CD4-positive, alpha-beta memory T cell (primary cell): ENCODE measurements at regions not wholly inside any gene's neighbourhood (a gene's known extent, or its start where the extent isn't known, plus 50 kb on each side); places are given as distances from the start of the nearest gene placed in this dataset.

Experiments
- CTCF ChIA-PET: fragments of 350-600 bp; sonication (Branson Sonifier 250); formaldehyde crosslinking; loops from one replicate; lab custom pipeline; 2021; ENCODE audit warnings: inconsistent platforms; ENCODE audit not compliant: partially characterized antibody; lab: Charles Lee
- POLR2A ChIA-PET: fragments of 350-600 bp; sonication (Branson Sonifier 250); formaldehyde crosslinking; loops from one replicate; lab custom pipeline; 2021; ENCODE audit not compliant: partially characterized antibody; lab: Charles Lee
- DNase-seq, 5 donors: peaks; one replicate each; pipeline versions ENCODE4 v3.0.0 to v3.0.0-alpha.2; 2020 to 2022; ENCODE audit warnings: mixed read lengths in 1 of 5
- H3K27ac ChIP-seq: one replicate; pipeline ENCODE4 v1.7.0; 2013; ENCODE audit warnings: low read depth, low read length
- H3K27me3 ChIP-seq: 2 replicates; pipeline ENCODE4 v1.7.0; 2013; ENCODE audit warnings: mild to moderate bottlenecking, low read length, moderate library complexity; ENCODE audit not compliant: insufficient read depth
- H3K36me3 ChIP-seq: 2 replicates; pipeline ENCODE4 v1.7.0; 2013; ENCODE audit warnings: mild to moderate bottlenecking, low read length, moderate library complexity; ENCODE audit not compliant: insufficient read depth
- H3K4me1 ChIP-seq: 2 replicates; pipeline ENCODE4 v1.7.0; 2013; ENCODE audit warnings: mild to moderate bottlenecking, low read length, moderate library complexity; ENCODE audit not compliant: insufficient read depth
- H3K4me3 ChIP-seq, 2 donors: one replicate each; pipeline ENCODE4 v1.7.0; 2013; ENCODE audit warnings: low read length in 2 of 2, mild to moderate bottlenecking in 1 of 2
- H3K9me3 ChIP-seq, 2 donors: one replicate each; pipeline ENCODE4 v1.7.0; 2013; ENCODE audit warnings: low read length in 2 of 2, control low read depth in 1 of 2; ENCODE audit not compliant: control insufficient read depth in 1 of 2
- H3K27ac Mint-ChIP-seq, 7 donors: one replicate each; pipeline ENCODE4 v1.8.0; 2020 to 2021; ENCODE audit warnings: mixed read lengths in 7 of 7, mild to moderate bottlenecking in 6 of 7, inconsistent platforms in 3 of 7, moderate library complexity in 3 of 7
- H3K27me3 Mint-ChIP-seq, 2 donors: one replicate each; pipeline ENCODE4 v1.8.0; 2020 to 2021; ENCODE audit warnings: mixed read lengths in 2 of 2
- H3K36me3 Mint-ChIP-seq, 2 donors: one replicate each; pipeline ENCODE4 v1.8.0; 2020 to 2021; ENCODE audit warnings: mixed read lengths in 2 of 2, inconsistent platforms in 1 of 2, mild to moderate bottlenecking in 1 of 2
- H3K4me1 Mint-ChIP-seq, 4 donors: one replicate each; pipeline ENCODE4 v1.8.0; 2020 to 2021; ENCODE audit warnings: mixed read lengths in 4 of 4, mild to moderate bottlenecking in 1 of 4
- H3K4me3 Mint-ChIP-seq, 8 donors: one replicate each; pipeline ENCODE4 v1.8.0; 2020 to 2021; ENCODE audit warnings: mixed read lengths in 8 of 8, mild to moderate bottlenecking in 7 of 8, moderate library complexity in 6 of 8, inconsistent platforms in 3 of 8
- H3K9me3 Mint-ChIP-seq, 8 donors: one replicate each; pipeline ENCODE4 v1.8.0; 2020 to 2021; ENCODE audit warnings: mixed read lengths in 8 of 8, mild to moderate bottlenecking in 5 of 8, inconsistent platforms in 3 of 8, moderate library complexity in 1 of 8
- intact Hi-C: fragments of 100-400 bp; cut with micrococcal nuclease; formaldehyde crosslinking; loops from one replicate; pipeline ENCODE4 v1.15.1; 2023

- H3K4me3 Mint-ChIP-seq: no peak overlapping the region
- H3K4me1 Mint-ChIP-seq: peaks cover 10 to 17% (median 13%) of the 10 kb centered on the region in 4 donors
- no peak overlapping the region for H3K4me3 ChIP-seq
- no peaks in the 10 kb centered on the region for H3K9me3 ChIP-seq
- H3K27me3 Mint-ChIP-seq: peaks cover 7 to 10% of the 10 kb centered on the region in 2 donors
- DNase-seq: no peak
- intact Hi-C loops: no loop called here
- no peaks in the 10 kb centered on the region for H3K27me3 ChIP-seq
- H3K9me3 Mint-ChIP-seq: peaks cover 0 to 3% (median 0%) of the 10 kb centered on the region in 8 donors
- no peaks in the 10 kb centered on the region for H3K36me3 ChIP-seq
- CTCF ChIA-PET: no interaction called here
- no peak overlapping the region for H3K27ac ChIP-seq
- POLR2A ChIA-PET: no interaction called here
- peaks cover 0 to 6% of the 10 kb centered on the region in 2 donors for H3K36me3 Mint-ChIP-seq
- peaks cover 8% of the 10 kb centered on the region for H3K4me1 ChIP-seq
- no peak overlapping the region for H3K27ac Mint-ChIP-seq
Measured at GRCh38 chr4:128549636-128550035, 259.9 kb upstream of the JADE1 start.

DNA sequence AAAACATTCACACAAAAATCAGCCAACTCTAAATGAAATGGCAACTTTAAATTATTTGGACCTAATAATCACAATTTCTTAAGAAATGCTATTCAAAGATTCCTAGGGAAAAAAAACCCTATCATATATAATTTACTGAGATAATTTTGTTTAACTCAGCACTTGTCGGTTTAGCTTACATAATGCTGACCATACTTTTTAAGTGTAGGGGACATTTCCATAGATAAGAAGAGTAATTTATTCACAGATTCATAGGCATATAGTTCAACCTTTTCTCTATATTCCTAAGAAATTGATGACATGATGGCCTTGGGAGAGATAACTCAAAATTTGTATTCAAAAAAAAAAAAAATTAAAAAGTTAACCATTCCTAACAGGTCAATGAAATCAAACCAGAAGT lies 260.8 kb upstream of the PGRMC2 start:
- peaks cover 0 to 5% of the 10 kb centered on the region in 2 donors for H3K36me3 Mint-ChIP-seq
- H3K27me3 Mint-ChIP-seq: peaks cover 7 to 10% of the 10 kb centered on the region in 2 donors
- peaks cover 0 to 3% (median 0%) of the 10 kb centered on the region in 8 donors for H3K9me3 Mint-ChIP-seq
- no peak overlapping the region for H3K4me3 Mint-ChIP-seq
- Histone ChIP-seq H3K4me1 (no peaks in the 10 kb centered on the region), H3K4me3 (no peak overlapping the region), H3K36me3 (no peaks in the 10 kb centered on the region), H3K27ac (no peak overlapping the region), H3K9me3 (no peaks in the 10 kb centered on the region), H3K27me3 (no peaks in the 10 kb centered on the region)
- intact Hi-C loops: no loop called here
- DNase-seq: no peak
- peaks cover 6 to 8% (median 7%) of the 10 kb centered on the region in 4 donors for H3K4me1 Mint-ChIP-seq
- CTCF ChIA-PET: interaction anchor here (0.8 kb wide), 1 partner anchor 10 kb away, joined by 3 read pairs; no protein-coding TSS in a partner anchor
- POLR2A ChIA-PET: no interaction called here
- no peak overlapping the region for H3K27ac Mint-ChIP-seq

DNA sequence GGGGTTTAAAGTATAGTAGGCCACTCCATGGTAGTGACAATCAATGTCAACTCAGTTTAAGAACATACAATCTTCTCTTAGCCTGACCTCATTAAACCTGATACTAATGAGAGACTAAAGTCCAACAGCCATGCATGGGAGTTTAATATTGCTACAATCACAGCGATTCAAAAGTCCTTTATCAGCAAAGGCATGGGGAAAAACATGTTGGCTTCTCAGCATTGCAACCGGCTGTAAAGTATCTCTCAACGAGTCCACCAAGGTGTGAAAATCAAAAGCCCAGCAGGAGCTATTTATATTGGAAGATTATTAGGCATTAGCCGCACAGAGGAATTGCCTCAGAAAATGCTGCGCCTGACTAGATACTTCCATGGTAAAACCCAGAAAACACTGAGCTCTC lies 256.7 kb upstream of the PGRMC2 start:
- peaks cover 0 to 1% (median 0%) of the 10 kb centered on the region in 4 donors for H3K4me1 Mint-ChIP-seq
- Histone ChIP-seq H3K27me3 (no peaks in the 10 kb centered on the region), H3K4me1 (no peaks in the 10 kb centered on the region), H3K4me3 (no peak overlapping the region), H3K9me3 (no peaks in the 10 kb centered on the region), H3K36me3 (no peaks in the 10 kb centered on the region), H3K27ac (no peak overlapping the region)
- H3K36me3 Mint-ChIP-seq: no peaks in the 10 kb centered on the region
- ChIA-PET POLR2A (no interaction called here), CTCF (no interaction called here)
- H3K9me3 Mint-ChIP-seq: peaks cover 0 to 1% (median 0%) of the 10 kb centered on the region in 8 donors
- no peak for DNase-seq
- intact Hi-C loops: no loop called here
- H3K4me3 Mint-ChIP-seq: no peak overlapping the region
- H3K27me3 Mint-ChIP-seq: peaks cover 3 to 4% of the 10 kb centered on the region in 2 donors
- H3K27ac Mint-ChIP-seq: no peak overlapping the region

GRCh38 chr4:128543696-128544095 lies 256.1 kb upstream of the PGRMC2 start:
- no peak for DNase-seq
- intact Hi-C loops: no loop called here
- CTCF ChIA-PET: no interaction called here
- no peak overlapping the region for H3K27ac ChIP-seq
- Mint-ChIP-seq H3K4me3 (no peak overlapping the region), H3K36me3 (no peaks in the 10 kb centered on the region), H3K27me3 (peaks cover 3 to 6% of the 10 kb centered on the region in 2 donors), H3K9me3 (peaks cover 0 to 1% (median 0%) of the 10 kb centered on the region in 8 donors), H3K27ac (no peak overlapping the region), H3K4me1 (peaks cover 0 to 1% (median 0%) of the 10 kb centered on the region in 4 donors)
- POLR2A ChIA-PET: no interaction called here
- H3K36me3 ChIP-seq: no peaks in the 10 kb centered on the region
- H3K4me1 ChIP-seq: no peaks in the 10 kb centered on the region
- no peaks in the 10 kb centered on the region for H3K27me3 ChIP-seq
- H3K9me3 ChIP-seq: no peaks in the 10 kb centered on the region
- no peak overlapping the region for H3K4me3 ChIP-seq

GRCh38 chr4:128542047-128542446 lies 254.4 kb upstream of the PGRMC2 start:
- H3K4me1 Mint-ChIP-seq: no peaks in the 10 kb centered on the region
- no peaks in the 10 kb centered on the region for H3K9me3 Mint-ChIP-seq
- Histone ChIP-seq H3K4me3 (no peak overlapping the region), H3K4me1 (no peaks in the 10 kb centered on the region), H3K27ac (no peak overlapping the region), H3K36me3 (no peaks in the 10 kb centered on the region), H3K27me3 (no peaks in the 10 kb centered on the region), H3K9me3 (no peaks in the 10 kb centered on the region)
- H3K4me3 Mint-ChIP-seq: no peak overlapping the region
- ChIA-PET POLR2A (no interaction called here), CTCF (interaction anchor here (1.2 kb wide), 1 partner anchor 11 kb away, joined by 3 read pairs; no protein-coding TSS in a partner anchor)
- DNase-seq: no peak
- H3K27me3 Mint-ChIP-seq: peaks cover 2% of the 10 kb centered on the region in 2 donors
- intact Hi-C loops: no loop called here
- no peak overlapping the region for H3K27ac Mint-ChIP-seq
- H3K36me3 Mint-ChIP-seq: no peaks in the 10 kb centered on the region

DNA sequence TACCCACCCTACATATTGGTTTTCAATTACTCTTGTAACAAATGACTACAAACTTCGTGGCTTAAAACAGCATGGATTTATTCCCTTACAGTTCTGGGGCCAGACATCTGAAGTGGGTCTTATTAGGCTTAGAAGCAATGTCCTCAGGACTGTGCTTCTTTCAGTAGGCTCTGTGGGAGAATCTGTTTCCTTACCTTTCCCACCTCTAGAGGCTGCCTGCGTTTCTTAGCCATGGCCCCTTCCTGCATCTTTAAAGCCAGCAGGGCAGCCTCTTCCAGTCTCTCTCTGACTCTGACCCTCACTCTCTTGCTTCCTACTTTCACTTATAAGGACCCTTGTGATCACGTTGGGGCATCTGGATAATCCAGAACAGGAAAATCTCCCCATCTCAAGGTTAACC lies 252.5 kb upstream of the PGRMC2 start:
- Histone ChIP-seq H3K4me3 (no peak overlapping the region), H3K36me3 (no peaks in the 10 kb centered on the region), H3K27ac (no peak overlapping the region), H3K27me3 (no peaks in the 10 kb centered on the region), H3K9me3 (no peaks in the 10 kb centered on the region), H3K4me1 (no peaks in the 10 kb centered on the region)
- POLR2A ChIA-PET: no interaction called here
- DNase-seq: no peak
- intact Hi-C loops: no loop called here
- CTCF ChIA-PET: no interaction called here
- Mint-ChIP-seq H3K27ac (no peak overlapping the region), H3K9me3 (no peaks in the 10 kb centered on the region), H3K4me3 (no peak overlapping the region), H3K4me1 (no peaks in the 10 kb centered on the region), H3K36me3 (no peaks in the 10 kb centered on the region), H3K27me3 (peaks cover 2 to 4% of the 10 kb centered on the region in 2 donors)

DNA sequence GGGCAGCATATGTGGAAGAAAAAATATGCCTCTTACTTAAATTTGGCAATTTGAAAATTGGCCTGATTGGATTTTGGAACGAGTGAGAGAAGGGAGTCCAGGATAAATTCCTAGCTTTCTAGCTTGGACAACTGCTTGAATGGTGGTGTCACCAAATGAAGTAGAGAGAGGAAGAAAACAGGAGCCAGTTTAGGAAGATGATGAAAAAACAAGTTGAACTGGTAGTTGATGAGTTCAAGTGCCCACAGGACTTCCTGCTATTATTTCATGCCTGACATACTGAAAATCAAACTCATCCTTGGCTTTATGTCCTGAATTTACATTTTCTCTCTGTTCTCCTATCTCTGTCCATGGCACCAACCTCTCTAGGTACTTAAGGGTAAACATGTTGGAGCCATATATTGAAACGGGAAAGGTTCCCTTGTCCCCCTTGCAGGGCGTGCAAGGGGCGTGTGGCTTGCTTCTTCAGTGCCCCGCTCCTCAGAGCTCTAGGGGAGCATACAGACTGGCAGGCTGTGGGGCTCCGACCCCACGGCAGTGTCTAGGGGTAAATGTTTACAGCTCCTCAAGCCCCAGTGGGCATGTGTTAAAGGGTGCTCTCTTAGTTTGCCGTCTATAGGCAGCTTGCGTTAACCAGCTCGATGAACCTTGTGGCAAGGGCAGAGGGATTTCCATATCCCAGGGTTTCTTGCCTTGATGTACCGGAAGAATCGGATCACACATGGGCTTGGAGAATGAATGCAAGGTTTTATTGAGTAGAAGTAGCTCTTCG lies 250.7 kb upstream of the PGRMC2 start:
- intact Hi-C loops: no loop called here
- no peak overlapping the region for H3K27ac Mint-ChIP-seq
- ChIA-PET POLR2A (no interaction called here), CTCF (interaction anchor here (1.0 kb wide), 1 partner anchor 10 kb away, joined by 3 read pairs; no protein-coding TSS in a partner anchor)
- no peak for DNase-seq
- H3K9me3 ChIP-seq: no peaks in the 10 kb centered on the region
- no peak overlapping the region for H3K4me3 ChIP-seq
- peaks cover 2 to 6% of the 10 kb centered on the region in 2 donors for H3K27me3 Mint-ChIP-seq
- H3K27ac ChIP-seq: no peak overlapping the region
- no peak overlapping the region for H3K4me3 Mint-ChIP-seq
- no peaks in the 10 kb centered on the region for H3K36me3 Mint-ChIP-seq
- no peaks in the 10 kb centered on the region for H3K36me3 ChIP-seq
- H3K4me1 ChIP-seq: no peaks in the 10 kb centered on the region
- no peaks in the 10 kb centered on the region for H3K4me1 Mint-ChIP-seq
- no peaks in the 10 kb centered on the region for H3K9me3 Mint-ChIP-seq
- no peaks in the 10 kb centered on the region for H3K27me3 ChIP-seq
